WTC11 (cell line): ENCODE measurements at regions not wholly inside any gene's neighbourhood (a gene's known extent, or its start where the extent isn't known, plus 50 kb on each side); places are given as distances from the start of the nearest gene placed in this dataset.

Source experiments
- ATF1 ChIP-seq: sonication (generic); formaldehyde crosslinking; IDR thresholded peaks from 2 replicates; pipeline ENCODE4 v1.8.1; 2023; ENCODE audit warnings: mild to moderate bottlenecking, moderate library complexity, missing genetic modification reagents
- CTCF ChIP-seq: fragments of 200-600 bp; IDR thresholded peaks from 2 replicates; pipeline ENCODE4 v1.8.0; 2022; ENCODE audit warnings: antibody characterized with exemption
- PREB ChIP-seq: sonication (generic); formaldehyde crosslinking; IDR thresholded peaks from 2 replicates; pipeline ENCODE4 v1.8.1; 2022; ENCODE audit warnings: mild to moderate bottlenecking, missing genetic modification reagents, moderate library complexity, borderline replicate concordance
- SP1 ChIP-seq: sonication (generic); formaldehyde crosslinking; conservative IDR thresholded peaks from 2 replicates; pipeline ENCODE4 v1.8.1; 2022; ENCODE audit warnings: missing genetic modification reagents
- USF1 ChIP-seq: sonication (generic); formaldehyde crosslinking; IDR thresholded peaks from 2 replicates; pipeline ENCODE4 v1.8.0; 2022; ENCODE audit warnings: mild to moderate bottlenecking, missing genetic modification reagents

- TF ChIP-seq CTCF (no peak), SP1 (CRISPR knock-in tag) (no peak), ATF1 (CRISPR knock-in tag) (no peak), USF1 (no peak), PREB (CRISPR knock-in tag) (no peak)
These were observed 127.2 kb upstream of the ZC3H12A start for GRCh38 chr1:37347104-37347649.
